ENCODE measurements at regions not wholly inside any gene's neighbourhood (a gene's known extent, or its start where the extent isn't known, plus 50 kb on each side); places are given as distances from the start of the nearest gene placed in this dataset.

DNA sequence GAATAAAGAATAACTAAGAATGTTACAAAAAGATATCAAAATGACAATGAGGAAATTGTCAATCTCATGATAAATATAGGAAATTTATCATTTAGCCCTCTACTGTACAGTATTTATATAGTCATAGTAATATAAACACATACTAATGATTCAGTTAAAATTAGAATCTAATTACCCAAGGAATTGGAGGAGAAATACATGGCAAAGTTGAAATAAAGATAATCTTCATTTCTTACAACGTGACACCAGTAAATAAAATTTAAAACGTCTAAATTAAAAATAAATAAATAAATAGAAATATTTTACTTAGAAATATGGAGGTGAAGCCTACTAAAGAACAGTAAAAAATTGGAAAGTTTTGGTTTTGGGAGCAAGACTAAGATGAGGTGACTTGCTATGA, 2163.1 kb upstream of the PCDH20 start:
- Histone ChIP-seq H3K4me3 (ENCODE audit: low read depth in 1 of 3, low read length in 3 of 3) (no peak overlapping the region), H3K4me1 (ENCODE audit: control insufficient read depth in 4 of 4, insufficient read depth in 4 of 4, low read length in 3 of 4) (no peaks in the 10 kb centered on the region), H3K9ac (ENCODE audit: low read depth in 1 of 2, low read length in 2 of 2) (no peak overlapping the region), H3K27me3 (ENCODE audit: control insufficient read depth in 4 of 4, insufficient read depth in 4 of 4, low read length in 3 of 4) (no peaks in the 10 kb centered on the region), H3K9me3 (ENCODE audit: control insufficient read depth in 4 of 4, low read length in 3 of 4) (peaks cover 0 to 4% (median 2%) of the 10 kb centered on the region in 4 donors), H3K36me3 (ENCODE audit: control insufficient read depth in 4 of 4, insufficient read depth in 3 of 4, low read depth in 1 of 4, low read length in 3 of 4) (no peaks in the 10 kb centered on the region), H3K27ac (ENCODE audit: low read depth in 1 of 2, low read length in 2 of 2) (no peak overlapping the region)
- no peak for TF ChIP-seq ZBTB33 (IDR thresholded peaks at IDR 0.05)
- TF ChIP-seq GABPA (IDR thresholded peaks at IDR 0.05 in 1 of 2, conservative IDR thresholded peaks at IDR 0.05 in 1 of 2): no peak
- TF ChIP-seq HNF4G (IDR thresholded peaks at IDR 0.05): no peak
- no peak for TF ChIP-seq FOXA2 (IDR thresholded peaks at IDR 0.05)
- TF ChIP-seq RXRA (IDR thresholded peaks at IDR 0.05): no peak
- WGBS: 49% methylated on average over 2 of the region's 2 CpGs
- no peak for DNase-seq (ENCODE audit: low spot score)

- no peaks in the 10 kb centered on the region for H3K9me3 ChIP-seq (ENCODE audit: control insufficient read depth in 4 of 4, low read length in 3 of 4)
- H3K27me3 ChIP-seq (ENCODE audit: control insufficient read depth in 4 of 4, insufficient read depth in 4 of 4, low read length in 3 of 4): no peaks in the 10 kb centered on the region
- H3K4me1 ChIP-seq (ENCODE audit: control insufficient read depth in 4 of 4, insufficient read depth in 4 of 4, low read length in 3 of 4): no peaks in the 10 kb centered on the region
- no peak overlapping the region for H3K27ac ChIP-seq (ENCODE audit: low read depth in 1 of 2, low read length in 2 of 2)
- TF ChIP-seq FOXA2 (IDR thresholded peaks at IDR 0.05) (no peak), MAX (IDR thresholded peaks at IDR 0.05) (no peak), HNF4A (conservative IDR thresholded peaks at IDR 0.05) (no peak), JUND (IDR thresholded peaks at IDR 0.05) (no peak), FOXA1 (IDR thresholded peaks at IDR 0.05) (no peak), REST (IDR thresholded peaks at IDR 0.05) (no peak), GABPA (IDR thresholded peaks at IDR 0.05 in 1 of 2, conservative IDR thresholded peaks at IDR 0.05 in 1 of 2) (no peak), RAD21 (IDR thresholded peaks at IDR 0.05) (no peak), NR2F2 (IDR thresholded peaks at IDR 0.05) (no peak), ZBTB33 (IDR thresholded peaks at IDR 0.05) (no peak), HNF4G (IDR thresholded peaks at IDR 0.05) (no peak), ATF3 (IDR thresholded peaks at IDR 0.05) (no peak), EGR1 (IDR thresholded peaks at IDR 0.05; ENCODE audit: low read depth in 2 of 2) (no peak), SP1 (IDR thresholded peaks at IDR 0.05) (no peak)
- no peak overlapping the region for H3K9ac ChIP-seq (ENCODE audit: low read depth in 1 of 2, low read length in 2 of 2)
- H3K4me3 ChIP-seq (ENCODE audit: low read depth in 1 of 3, low read length in 3 of 3): no peak overlapping the region
- H3K36me3 ChIP-seq (ENCODE audit: control insufficient read depth in 4 of 4, insufficient read depth in 3 of 4, low read depth in 1 of 4, low read length in 3 of 4): no peaks in the 10 kb centered on the region
- no peak for DNase-seq (ENCODE audit: low spot score)
- 74% methylated on average over 1 of the region's 1 CpG for WGBS
These were observed 2151.4 kb upstream of the PCDH20 start for GRCh38 chr13:63567031-63567430.

Measured in liver (tissue), 7 donors.